Astrocyte of the cerebellum (primary cell): ENCODE measurements at regions not wholly inside any gene's neighbourhood (a gene's known extent, or its start where the extent isn't known, plus 50 kb on each side); places are given as distances from the start of the nearest gene placed in this dataset.

ENCODE experiments used
- DNase-seq: peaks from one replicate; pipeline ENCODE4 v3.0.0-alpha.2; 2011; ENCODE audit warnings: low read depth
- H3K4me3 ChIP-seq: 2 replicates; pipeline ENCODE4 v1.5.1; 2011; ENCODE audit warnings: mild to moderate bottlenecking, low read depth, low read length, moderate library complexity
- in situ Hi-C: cut with HindIII; loops from 2 replicates; pipeline ENCODE4 v1.10.0; 2017; ENCODE audit warnings: low sequenced_read_pairs
- TF ChIP-seq, protein P1 (sequence below): IDR thresholded peaks from 2 replicates; pipeline ENCODE4 v1.5.1; 2012; ENCODE audit warnings: low read length, low read depth, moderate library complexity, mild to moderate bottlenecking; ENCODE audit errors: missing control alignments

DNA sequence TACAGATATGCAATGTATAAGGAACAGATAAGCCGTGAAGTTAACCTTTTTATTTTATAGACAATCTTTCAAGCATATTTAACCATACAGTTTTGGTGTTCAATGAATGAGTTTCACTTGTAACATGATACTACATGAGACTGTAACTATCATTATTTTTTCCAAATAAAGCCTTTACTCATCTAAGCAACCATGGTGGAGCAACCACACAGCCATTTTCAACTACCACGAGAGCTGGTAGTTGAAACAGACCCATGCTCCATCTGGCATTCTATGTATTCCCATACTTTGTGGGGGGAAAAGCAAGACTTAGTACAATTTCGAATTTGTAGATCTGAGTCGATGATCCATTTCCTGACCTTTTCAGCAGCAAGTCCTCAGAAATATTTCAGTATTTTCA is 159.3 kb upstream of the RND3 start:
- in situ Hi-C loops = no loop called here

DNA sequence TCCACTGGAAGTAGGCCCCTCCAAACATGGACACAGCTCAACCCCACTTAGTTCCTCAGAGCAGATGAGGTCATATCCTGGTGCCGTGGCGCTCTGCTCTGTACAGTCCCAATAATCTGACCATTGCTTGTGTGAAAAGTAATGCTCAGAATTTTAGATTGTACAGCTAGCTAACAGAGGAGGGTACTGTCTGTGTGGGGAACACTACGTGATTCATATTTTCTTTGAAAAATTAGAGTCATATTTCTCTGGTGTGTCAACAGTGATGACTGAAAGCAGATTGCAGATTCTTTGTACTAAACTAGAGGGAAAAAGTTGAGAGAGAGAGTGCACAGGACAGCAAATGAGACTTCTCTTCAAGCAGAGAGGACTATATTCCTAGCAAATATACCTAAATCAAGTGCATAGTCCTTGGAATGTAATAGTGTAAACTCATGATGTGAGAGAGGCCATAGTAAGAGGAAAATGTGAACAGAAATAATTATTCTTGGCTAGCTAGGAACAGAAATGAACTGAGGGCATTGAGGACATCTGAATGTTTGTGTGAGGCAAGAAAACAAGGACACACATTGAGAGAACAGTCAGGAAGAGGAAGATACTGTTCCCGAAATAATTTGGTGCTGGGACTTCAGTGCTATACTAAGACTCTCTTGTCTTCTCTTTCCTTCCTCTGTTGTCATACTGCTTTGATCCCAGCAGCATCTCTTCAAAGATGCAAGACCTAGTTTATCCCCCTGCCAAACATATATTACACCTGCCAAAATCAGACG is 157.0 kb upstream of the RND3 start:
- in situ Hi-C loops = no loop called here
- H3K4me3 ChIP-seq = no peak overlapping the region
- TF ChIP-seq, protein P1, sequence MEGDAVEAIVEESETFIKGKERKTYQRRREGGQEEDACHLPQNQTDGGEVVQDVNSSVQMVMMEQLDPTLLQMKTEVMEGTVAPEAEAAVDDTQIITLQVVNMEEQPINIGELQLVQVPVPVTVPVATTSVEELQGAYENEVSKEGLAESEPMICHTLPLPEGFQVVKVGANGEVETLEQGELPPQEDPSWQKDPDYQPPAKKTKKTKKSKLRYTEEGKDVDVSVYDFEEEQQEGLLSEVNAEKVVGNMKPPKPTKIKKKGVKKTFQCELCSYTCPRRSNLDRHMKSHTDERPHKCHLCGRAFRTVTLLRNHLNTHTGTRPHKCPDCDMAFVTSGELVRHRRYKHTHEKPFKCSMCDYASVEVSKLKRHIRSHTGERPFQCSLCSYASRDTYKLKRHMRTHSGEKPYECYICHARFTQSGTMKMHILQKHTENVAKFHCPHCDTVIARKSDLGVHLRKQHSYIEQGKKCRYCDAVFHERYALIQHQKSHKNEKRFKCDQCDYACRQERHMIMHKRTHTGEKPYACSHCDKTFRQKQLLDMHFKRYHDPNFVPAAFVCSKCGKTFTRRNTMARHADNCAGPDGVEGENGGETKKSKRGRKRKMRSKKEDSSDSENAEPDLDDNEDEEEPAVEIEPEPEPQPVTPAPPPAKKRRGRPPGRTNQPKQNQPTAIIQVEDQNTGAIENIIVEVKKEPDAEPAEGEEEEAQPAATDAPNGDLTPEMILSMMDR = no peak
- no peak for DNase-seq

More for the DNA sequence above, 159.3 kb upstream of the RND3 start:
- H3K4me3 ChIP-seq = no peak overlapping the region
- no peak for DNase-seq
- TF ChIP-seq, protein P1 = no peak

- in situ Hi-C loops = no loop called here
- TF ChIP-seq, protein P1 = no peak
- H3K4me3 ChIP-seq = no peak overlapping the region
- no peak for DNase-seq
Observed at GRCh38 chr2:150643114-150643725, 155.8 kb upstream of the RND3 start.

- H3K4me3 ChIP-seq = no peak overlapping the region
- TF ChIP-seq, protein P1 = no peak
- DNase-seq = no peak
- in situ Hi-C loops = no loop called here
Observed at GRCh38 chr2:150640039-150640438, 152.6 kb upstream of the RND3 start.

DNA sequence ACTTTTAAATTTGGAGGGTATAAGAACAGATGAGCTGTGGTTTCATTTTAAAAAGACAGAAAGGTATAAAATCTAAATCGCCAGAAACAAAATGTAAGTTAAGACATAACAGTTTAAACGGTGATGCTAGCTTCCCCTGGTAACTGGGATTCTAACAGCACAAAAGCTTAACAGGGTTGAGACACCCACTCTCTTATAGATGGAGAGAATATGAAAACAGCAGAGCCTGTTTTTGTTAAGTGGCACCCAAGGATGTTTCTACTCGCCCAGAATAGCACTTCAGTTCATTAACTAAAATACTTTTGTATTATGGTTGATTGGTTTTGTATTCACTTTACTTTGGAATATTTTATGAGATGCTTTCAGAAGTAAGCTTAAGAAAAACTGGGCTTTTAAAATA is 151.9 kb upstream of the RND3 start:
- in situ Hi-C loops = no loop called here
- H3K4me3 ChIP-seq = no peak overlapping the region
- TF ChIP-seq, protein P1 = no peak
- no peak for DNase-seq

DNA sequence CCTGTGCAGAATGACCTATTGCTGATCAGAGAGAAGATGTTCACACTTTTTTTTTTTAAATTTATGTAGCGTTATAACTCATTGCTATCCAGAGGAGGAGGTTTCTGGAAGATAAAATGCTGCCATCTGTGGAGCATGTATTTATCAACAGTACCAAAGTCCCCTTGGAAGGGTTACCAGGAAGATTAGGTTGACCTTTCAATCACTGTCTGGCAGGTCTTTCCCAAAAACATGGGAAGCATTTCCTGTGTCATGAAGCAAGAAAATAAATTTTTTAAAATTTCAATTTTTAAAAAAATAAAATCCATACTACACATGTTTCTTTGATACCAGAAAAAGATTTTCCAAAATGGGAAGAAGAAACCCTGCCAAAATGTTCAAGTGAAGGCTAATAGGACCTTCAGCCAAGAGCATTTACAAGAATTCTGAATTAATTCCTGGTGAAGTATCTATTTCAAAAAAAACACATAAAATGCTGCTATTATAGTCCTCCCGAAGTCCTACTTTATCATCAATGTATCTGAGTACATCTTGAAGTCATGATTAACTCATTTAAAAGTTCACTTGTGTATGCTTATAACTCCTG is 143.9 kb upstream of the RND3 start:
- no peak overlapping the region for H3K4me3 ChIP-seq
- no peak for DNase-seq
- in situ Hi-C loops = no loop called here
- TF ChIP-seq, protein P1 = no peak
